Panc1 (cell line): ENCODE measurements at regions not wholly inside any gene's neighbourhood (a gene's known extent, or its start where the extent isn't known, plus 50 kb on each side); places are given as distances from the start of the nearest gene placed in this dataset.
A peak's percentile ranks its signal among the peaks of the same experiment; 100 is the strongest.

Experiments
- ATAC-seq: fragments of 200-7000 bp; cut with Tn5 transposase; 2 replicates; pipeline ENCODE4 v1.9.1; 2020; ENCODE audit warnings: mild to moderate bottlenecking, moderate library complexity
- BruUV-seq: library from RNA; stranded (reverse); fragments of 400-500 nt; replicated peaks from 2 replicates; lab custom pipeline; 2021; lab: Mats Ljungman, UMichigan
- CTCF ChIA-PET: fragments of 300-600 bp; sonication (Branson Sonifier 250); formaldehyde crosslinking; loops from one replicate; lab custom pipeline; 2022; ENCODE audit warnings: antibody characterized with exemption; lab: Charles Lee
- POLR2A ChIA-PET: fragments of 300-600 bp; sonication (Branson Sonifier 250); formaldehyde crosslinking; loops from one replicate; lab custom pipeline; 2022; ENCODE audit warnings: antibody characterized with exemption; lab: Charles Lee
- DNase-seq: peaks from one replicate; pipeline ENCODE4 v3.0.0-alpha.2; 2010; ENCODE audit warnings: low read depth, low spot score
- H3K27ac ChIP-seq: 2 replicates; pipeline ENCODE4 v1.5.1; 2011; ENCODE audit warnings: mild to moderate bottlenecking, low read length, inconsistent platforms
- H3K27me3 ChIP-seq: fragments of 200-500 bp; sonication (Bioruptor generic); 2 replicates; pipeline ENCODE4 v1.6.0; 2014; ENCODE audit warnings: low read length, inconsistent platforms; ENCODE audit not compliant: control insufficient read depth, insufficient read depth
- H3K36me3 ChIP-seq: fragments of 200-500 bp; sonication (Bioruptor generic); 2 replicates; pipeline ENCODE4 v1.5.1; 2014; ENCODE audit warnings: inconsistent platforms, mild to moderate bottlenecking, low read length, moderate library complexity; ENCODE audit not compliant: control insufficient read depth, insufficient read depth
- H3K4me1 ChIP-seq: 2 replicates; pipeline ENCODE4 v1.5.1; 2011; ENCODE audit warnings: inconsistent platforms, mild to moderate bottlenecking, low read length, moderate library complexity; ENCODE audit not compliant: control insufficient read depth, insufficient read depth
- H3K4me3 ChIP-seq, 2 experiments: 2 replicates each; pipeline ENCODE4 v1.5.1; 2011 to 2012; ENCODE audit warnings: low read depth in 2 of 2, low read length in 2 of 2, mild to moderate bottlenecking in 2 of 2, inconsistent platforms in 1 of 2, moderate library complexity in 1 of 2
- H3K9me3 ChIP-seq: fragments of 200-500 bp; sonication (Bioruptor generic); 2 replicates; pipeline ENCODE4 v1.5.1; 2014; ENCODE audit warnings: low read depth, mild to moderate bottlenecking, inconsistent platforms, low read length, moderate library complexity; ENCODE audit not compliant: control insufficient read depth, insufficient read depth
- CTCF ChIP-seq: fragments of 450-650 bp; IDR thresholded peaks from 2 replicates; pipeline ENCODE4 v1.5.1; 2017; ENCODE audit warnings: mild to moderate bottlenecking
- POLR2AphosphoS5 ChIP-seq: IDR thresholded peaks from 2 replicates; pipeline ENCODE4 v1.6.1; 2012; ENCODE audit warnings: mild to moderate bottlenecking, low read depth, low read length, moderate library complexity
- REST ChIP-seq, 2 experiments: IDR thresholded peaks; 2 replicates each; pipeline ENCODE4 v1.6.1; 2011 to 2012; ENCODE audit warnings: low read depth in 2 of 2, control low read depth in 1 of 2, low read length in 1 of 2, mild to moderate bottlenecking in 1 of 2, moderate library complexity in 1 of 2; ENCODE audit not compliant: insufficient read depth in 1 of 2
- SIN3A ChIP-seq: IDR thresholded peaks from 2 replicates; pipeline ENCODE4 v1.6.1; 2012; ENCODE audit warnings: low read depth, mild to moderate bottlenecking, low read length, moderate library complexity, borderline replicate concordance; ENCODE audit not compliant: insufficient read depth
- TCF7L2 ChIP-seq: IDR thresholded peaks from 2 replicates; pipeline ENCODE4 v1.6.1; 2011; ENCODE audit warnings: mild to moderate bottlenecking, low read depth, low read length, inconsistent platforms
- in situ Hi-C: cut with HindIII; loops from 2 replicates; pipeline ENCODE4 v1.10.0; 2016; ENCODE audit warnings: low sequenced_read_pairs, low pct_unique_long_range_greater_than_20kb
- intact Hi-C: fragments of 100-400 bp; cut with micrococcal nuclease; formaldehyde crosslinking; loops from one replicate; pipeline ENCODE4 v1.10.0; 2022; ENCODE audit not compliant: unreplicated experiment

GRCh38 chr11:33478111-33478573 lies 221.0 kb downstream of the HIPK3 start:
- no TSS peak for BruUV-seq
- no peak for TF ChIP-seq TCF7L2
- no peak for TF ChIP-seq CTCF
- TF ChIP-seq POLR2AphosphoS5 = no peak
- TF ChIP-seq REST (IDR thresholded peaks at IDR 0.05; ENCODE audit: insufficient read depth in 1 of 2, low read depth in 2 of 2, low read length in 1 of 2) = no peak
- no peak for TF ChIP-seq SIN3A
- Histone ChIP-seq H3K36me3 (no peaks in the 10 kb centered on the region), H3K4me3 (no peak overlapping the region), H3K4me1 (peaks cover 7% of the 10 kb centered on the region; the same call in 1 of the 2 replicates), H3K27ac (no peak overlapping the region), H3K27me3 (no peaks in the 10 kb centered on the region), H3K9me3 (no peaks in the 10 kb centered on the region)
- intact Hi-C loops (no loop called here), in situ Hi-C loops (no loop called here)
- POLR2A ChIA-PET = interaction anchor here (0.6 kb wide), 2 partner anchors 9 kb away, joined by 3 to 12 read pairs; no protein-coding TSS in a partner anchor
- DNase-seq (no peak), ATAC-seq (no peak)
- CTCF ChIA-PET = no interaction called here

- Histone ChIP-seq H3K4me1 (peaks cover 7% of the 10 kb centered on the region; the same call in 1 of the 2 replicates), H3K36me3 (no peaks in the 10 kb centered on the region), H3K9me3 (no peaks in the 10 kb centered on the region), H3K4me3 (no peak overlapping the region), H3K27me3 (no peaks in the 10 kb centered on the region), H3K27ac (no peak overlapping the region)
- ATAC-seq (peak; percentile 52; the same call in 1 of the 2 replicates), DNase-seq (no peak)
- in situ Hi-C loops (no loop called here), intact Hi-C loops (no loop called here)
- BruUV-seq = no TSS peak
- CTCF ChIA-PET = no interaction called here
- POLR2A ChIA-PET = no interaction called here
- no peak for TF ChIP-seq TCF7L2
- TF ChIP-seq SIN3A = no peak
- TF ChIP-seq REST (IDR thresholded peaks at IDR 0.05; ENCODE audit: insufficient read depth in 1 of 2, low read depth in 2 of 2, low read length in 1 of 2) = no peak
- TF ChIP-seq POLR2AphosphoS5 = no peak
- TF ChIP-seq CTCF = no peak
Observed at GRCh38 chr11:33476945-33477606, 219.9 kb downstream of the HIPK3 start.
